Middle frontal gyrus (tissue), 1 donor: ENCODE measurements at regions not wholly inside any gene's neighbourhood (a gene's known extent, or its start where the extent isn't known, plus 50 kb on each side); places are given as distances from the start of the nearest gene placed in this dataset.
"Not testable (repeated sequence)": the region's sequence is repeated elsewhere in the genome, so short reads cannot be mapped to it uniquely, and the experiment has no call there.

ENCODE experiments used
- DNase-seq: peaks from one replicate; pipeline ENCODE4 v3.0.0-alpha.2; 2015; ENCODE audit warnings: low spot score; ENCODE audit errors: extremely low spot score

- no peak for DNase-seq
These were observed 350.5 kb upstream of the PDE3A start for GRCh38 chr12:20017802-20018201.

- no peak for DNase-seq
These were observed 349.9 kb upstream of the PDE3A start for GRCh38 chr12:20018406-20018805.

- DNase-seq: no peak
These were observed 344.1 kb upstream of the PDE3A start for GRCh38 chr12:20024194-20024593.

- DNase-seq: no peak
These were observed 340.3 kb upstream of the PDE3A start for GRCh38 chr12:20028033-20028432.

- DNase-seq: no peak
These were observed 337.5 kb upstream of the PDE3A start for GRCh38 chr12:20030826-20031225.

- no peak for DNase-seq
These were observed 328.8 kb upstream of the PDE3A start for GRCh38 chr12:20039562-20039961.

- no peak for DNase-seq
These were observed 328.2 kb upstream of the PDE3A start for GRCh38 chr12:20040184-20040583.

- DNase-seq: no peak
These were observed 327.5 kb upstream of the PDE3A start for GRCh38 chr12:20040831-20041230.

- no peak for DNase-seq
These were observed 324.0 kb upstream of the PDE3A start for GRCh38 chr12:20044351-20044750.

GRCh38 chr12:20044846-20045245 is 323.5 kb upstream of the PDE3A start:
- no peak for DNase-seq

- DNase-seq: no peak
These were observed 320.4 kb upstream of the PDE3A start for GRCh38 chr12:20047901-20048300.

- DNase-seq: no peak
These were observed 318.1 kb upstream of the PDE3A start for GRCh38 chr12:20050221-20050620.

- DNase-seq: no peak
These were observed 314.6 kb upstream of the PDE3A start for GRCh38 chr12:20053782-20054181.

- no peak for DNase-seq
These were observed 312.5 kb upstream of the PDE3A start for GRCh38 chr12:20055856-20056255.

- no peak for DNase-seq
These were observed 310.9 kb upstream of the PDE3A start for GRCh38 chr12:20057398-20057797.

GRCh38 chr12:20063116-20063515 is 305.2 kb upstream of the PDE3A start:
- no peak for DNase-seq

GRCh38 chr12:20077618-20078017 is 290.7 kb upstream of the PDE3A start:
- DNase-seq: no peak

GRCh38 chr12:20089077-20089476 is 279.3 kb upstream of the PDE3A start:
- DNase-seq: no peak

GRCh38 chr12:20093190-20093810 is 275.0 kb upstream of the PDE3A start:
- DNase-seq: not testable (repeated sequence)

- DNase-seq: no peak
These were observed 271.9 kb upstream of the PDE3A start for GRCh38 chr12:20096430-20096829.

- peak; percentile 26 for DNase-seq
These were observed 270.7 kb upstream of the PDE3A start for GRCh38 chr12:20097626-20098025.

GRCh38 chr12:20099395-20100183 is 268.7 kb upstream of the PDE3A start:
- DNase-seq: no peak

- no peak for DNase-seq
These were observed 267.3 kb upstream of the PDE3A start for GRCh38 chr12:20101046-20101445.
